Brain microvascular endothelial cell (primary cell): ENCODE measurements at regions not wholly inside any gene's neighbourhood (a gene's known extent, or its start where the extent isn't known, plus 50 kb on each side); places are given as distances from the start of the nearest gene placed in this dataset.

ENCODE experiments used
- DNase-seq: peaks from one replicate; pipeline ENCODE4 v3.0.0-alpha.2; 2020
- H3K27ac ChIP-seq: fragments of 250-450 bp; sonication (Bioruptor Pico); 2 replicates; pipeline ENCODE4 v1.5.1; 2020; ENCODE audit warnings: mild to moderate bottlenecking, moderate library complexity
- H3K27me3 ChIP-seq: fragments of 250-450 bp; sonication (Bioruptor Pico); replicated peaks from 2 replicates; pipeline ENCODE4 v1.5.1; 2020; ENCODE audit warnings: mild to moderate bottlenecking
- H3K36me3 ChIP-seq: fragments of 250-450 bp; sonication (Bioruptor Pico); replicated peaks from 2 replicates; pipeline ENCODE4 v1.5.1; 2020; ENCODE audit warnings: mild to moderate bottlenecking
- H3K4me3 ChIP-seq: 2 replicates; pipeline ENCODE4 v1.5.1; 2011; ENCODE audit warnings: low read depth, mild to moderate bottlenecking, control low read depth, low read length, moderate library complexity
- CTCF ChIP-seq: IDR thresholded peaks from 2 replicates; pipeline ENCODE4 v1.5.1; 2011; ENCODE audit warnings: low read depth, mild to moderate bottlenecking, moderate library complexity, low read length, control low read depth, inconsistent platforms; ENCODE audit errors: missing control alignments
- in situ Hi-C: cut with HindIII; loops from 2 replicates; pipeline ENCODE4 v1.10.0; 2017; ENCODE audit warnings: low sequenced_read_pairs, low pct_ligation_motif_present

GRCh38 chr18:39491408-39491807, 1925.8 kb upstream of the CELF4 start:
- in situ Hi-C loops = no loop called here
- Histone ChIP-seq H3K36me3 (no peaks in the 10 kb centered on the region), H3K4me3 (no peak overlapping the region), H3K27ac (no peak overlapping the region), H3K27me3 (no peaks in the 10 kb centered on the region)
- TF ChIP-seq CTCF = no peak
- no peak for DNase-seq

DNA sequence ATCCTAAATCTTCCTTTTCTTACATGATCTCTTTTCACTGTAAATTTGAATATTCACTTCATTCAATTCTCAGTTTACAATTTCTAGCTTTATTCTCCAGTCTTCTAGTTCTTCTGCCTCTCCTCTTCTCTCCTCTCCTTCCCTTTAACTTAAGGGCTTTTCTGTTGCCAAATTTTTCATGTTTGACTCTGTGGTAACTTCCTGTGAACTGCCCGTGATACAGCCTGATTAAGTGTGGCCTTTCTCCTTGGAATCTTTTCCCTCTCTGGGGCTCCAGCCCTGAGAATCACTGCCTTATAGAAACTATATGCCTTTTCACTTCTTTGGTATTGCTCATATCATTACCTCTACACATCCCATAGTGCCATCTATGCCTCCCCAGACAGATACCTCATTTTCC, 1923.8 kb upstream of the CELF4 start:
- no peak for TF ChIP-seq CTCF
- in situ Hi-C loops = no loop called here
- Histone ChIP-seq H3K4me3 (no peak overlapping the region), H3K27ac (no peak overlapping the region), H3K36me3 (no peaks in the 10 kb centered on the region), H3K27me3 (no peaks in the 10 kb centered on the region)
- no peak for DNase-seq

DNA sequence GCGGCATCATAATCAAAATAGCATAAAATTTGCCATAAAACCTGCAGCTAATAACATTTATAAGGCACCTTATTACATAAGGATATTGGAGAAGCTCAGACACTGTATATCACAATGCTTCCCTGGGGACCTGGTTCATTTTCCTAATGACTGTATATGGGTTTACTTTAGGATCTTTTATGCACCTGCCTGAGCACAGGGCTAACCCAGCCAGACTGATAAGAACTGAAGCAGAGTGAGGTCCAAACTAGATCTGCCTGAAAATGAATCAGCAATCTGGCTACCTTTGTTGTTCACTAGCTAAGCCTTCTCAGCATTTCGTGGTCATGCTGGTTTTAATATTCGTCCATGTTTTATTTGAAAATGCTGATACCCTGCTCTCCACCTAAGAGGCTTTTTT, 1922.3 kb upstream of the CELF4 start:
- no peak for DNase-seq
- no peaks in the 10 kb centered on the region for H3K36me3 ChIP-seq
- H3K27me3 ChIP-seq = no peaks in the 10 kb centered on the region
- H3K27ac ChIP-seq = no peak overlapping the region
- no peak overlapping the region for H3K4me3 ChIP-seq
- TF ChIP-seq CTCF = no peak
- in situ Hi-C loops = no loop called here

DNA sequence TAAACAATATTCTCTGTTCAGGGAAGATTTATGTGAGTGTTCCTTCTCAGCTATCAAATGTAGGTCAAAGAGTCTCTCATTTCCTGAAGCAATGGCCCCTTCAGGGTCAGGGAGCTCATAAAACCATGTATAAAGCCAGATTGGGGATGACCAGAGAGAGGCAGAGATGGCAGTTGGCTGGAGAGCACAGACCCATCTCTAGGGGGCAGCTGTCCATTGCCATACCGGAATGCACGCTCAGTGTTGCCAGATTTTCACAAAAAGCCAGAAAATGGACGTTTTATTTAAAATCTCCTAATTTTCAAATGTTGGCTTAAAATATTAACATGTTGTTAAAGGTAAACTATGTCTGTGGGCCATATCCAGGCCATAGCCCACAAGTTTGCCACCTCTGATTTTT, 1920.7 kb upstream of the CELF4 start:
- in situ Hi-C loops = no loop called here
- DNase-seq = no peak

DNA sequence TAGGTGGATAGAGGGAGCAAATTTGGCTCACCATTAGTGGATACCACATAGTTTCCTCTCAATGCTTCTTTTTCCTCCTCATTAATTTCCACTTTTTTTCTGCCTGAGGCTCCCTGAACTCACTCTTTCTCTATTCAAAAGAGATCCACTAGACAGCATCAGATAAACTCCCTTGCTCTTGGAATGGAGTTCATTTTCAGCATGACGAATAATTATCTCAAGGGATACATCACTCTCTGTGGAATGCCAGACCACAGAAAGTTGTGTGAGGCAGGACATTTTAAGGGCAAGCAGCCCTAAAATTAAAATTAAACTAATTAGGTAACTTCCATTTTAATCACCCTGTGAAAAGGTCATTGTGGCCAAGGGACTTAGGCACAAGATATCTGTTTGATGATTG, 1920.1 kb upstream of the CELF4 start:
- peak; percentile 4 for DNase-seq
- Histone ChIP-seq H3K4me3 (no peak overlapping the region), H3K27ac (no peak overlapping the region), H3K36me3 (no peaks in the 10 kb centered on the region), H3K27me3 (no peaks in the 10 kb centered on the region)
- no peak for TF ChIP-seq CTCF
- in situ Hi-C loops = no loop called here

More for the DNA sequence above, 1920.7 kb upstream of the CELF4 start:
- no peaks in the 10 kb centered on the region for H3K27me3 ChIP-seq
- peak; percentile 31 for TF ChIP-seq CTCF
- no peak overlapping the region for H3K4me3 ChIP-seq
- no peaks in the 10 kb centered on the region for H3K36me3 ChIP-seq
- no peak overlapping the region for H3K27ac ChIP-seq

DNA sequence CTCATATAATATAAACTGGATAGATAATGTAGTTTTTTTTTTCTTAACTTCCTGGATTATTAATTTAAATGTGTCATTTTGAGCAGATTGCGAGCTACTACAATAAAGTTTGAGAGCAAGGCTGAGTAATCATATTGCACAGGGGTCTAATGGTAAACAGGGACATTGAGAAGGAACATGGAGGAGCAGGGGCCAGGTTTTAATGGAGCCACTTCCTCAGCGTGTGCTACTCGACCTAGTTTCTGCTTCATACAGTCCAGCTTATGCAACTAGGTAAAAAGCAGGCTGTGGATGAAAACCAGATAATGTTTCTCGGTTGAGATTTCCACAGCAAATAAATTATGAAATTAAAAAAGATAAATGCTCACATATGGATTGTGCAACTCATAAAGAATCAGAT, 1915.7 kb upstream of the CELF4 start:
- Histone ChIP-seq H3K4me3 (no peak overlapping the region), H3K27me3 (no peaks in the 10 kb centered on the region), H3K36me3 (no peaks in the 10 kb centered on the region), H3K27ac (no peak overlapping the region)
- no peak for TF ChIP-seq CTCF
- no peak for DNase-seq
- in situ Hi-C loops = no loop called here
